ENCODE measurements at regions not wholly inside any gene's neighbourhood (a gene's known extent, or its start where the extent isn't known, plus 50 kb on each side); places are given as distances from the start of the nearest gene placed in this dataset.
"Not testable (repeated sequence)": the region's sequence is repeated elsewhere in the genome, so short reads cannot be mapped to it uniquely, and the experiment has no call there.

DNA sequence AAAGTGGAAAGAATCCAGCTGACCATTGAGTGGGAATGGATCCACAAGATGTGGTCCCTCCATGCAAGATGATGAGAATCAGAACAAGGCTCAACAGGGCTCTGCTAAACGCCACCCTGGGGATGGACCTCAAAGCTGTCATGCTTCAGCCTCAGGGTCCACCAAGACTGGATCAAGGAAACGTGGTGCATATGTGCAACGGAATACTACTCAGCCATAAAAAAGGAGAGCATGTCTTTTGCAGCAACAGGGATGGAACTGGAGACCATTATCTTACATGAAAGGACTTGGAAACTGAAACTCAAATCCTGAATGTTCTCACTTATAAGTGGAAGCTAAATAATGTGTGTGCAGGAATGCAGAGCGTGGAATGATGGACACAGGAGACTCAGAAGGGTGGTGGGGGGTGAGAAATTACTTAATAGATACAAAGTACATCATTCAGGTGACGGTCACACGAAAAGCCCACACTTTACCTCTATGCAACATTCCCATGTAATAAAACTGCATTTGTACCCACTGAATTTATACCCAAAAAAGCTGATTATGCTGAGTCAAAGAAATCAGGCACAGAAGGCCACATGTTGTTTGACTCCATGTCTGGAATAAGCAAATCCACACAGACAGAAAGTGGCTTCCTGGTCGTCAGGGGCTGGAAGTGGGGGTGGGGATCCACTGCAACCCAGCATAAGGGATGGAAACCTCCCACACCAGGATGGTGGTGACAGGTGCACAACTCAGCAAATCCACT is 116.1 kb downstream of the SHANK2 start:
- no peak for TF ChIP-seq CTCF (IDR thresholded peaks at IDR 0.05; ENCODE audit: extremely low read depth, missing control alignments)
- no peak for DNase-seq (ENCODE audit: low spot score)

GRCh38 chr11:71135112-71135511 is 117.3 kb downstream of the SHANK2 start:
- no peak for TF ChIP-seq CTCF (IDR thresholded peaks at IDR 0.05; ENCODE audit: extremely low read depth, missing control alignments)
- DNase-seq (ENCODE audit: low spot score) = no peak

- no peak for TF ChIP-seq CTCF (IDR thresholded peaks at IDR 0.05; ENCODE audit: extremely low read depth, missing control alignments)
- DNase-seq (ENCODE audit: low spot score) = no peak
Measured at GRCh38 chr11:71133946-71134345, 118.4 kb downstream of the SHANK2 start.

- TF ChIP-seq CTCF (IDR thresholded peaks at IDR 0.05; ENCODE audit: extremely low read depth, missing control alignments) = no peak
- no peak for DNase-seq (ENCODE audit: low spot score)
Measured at GRCh38 chr11:71131861-71132260, 120.5 kb downstream of the SHANK2 start.

DNA sequence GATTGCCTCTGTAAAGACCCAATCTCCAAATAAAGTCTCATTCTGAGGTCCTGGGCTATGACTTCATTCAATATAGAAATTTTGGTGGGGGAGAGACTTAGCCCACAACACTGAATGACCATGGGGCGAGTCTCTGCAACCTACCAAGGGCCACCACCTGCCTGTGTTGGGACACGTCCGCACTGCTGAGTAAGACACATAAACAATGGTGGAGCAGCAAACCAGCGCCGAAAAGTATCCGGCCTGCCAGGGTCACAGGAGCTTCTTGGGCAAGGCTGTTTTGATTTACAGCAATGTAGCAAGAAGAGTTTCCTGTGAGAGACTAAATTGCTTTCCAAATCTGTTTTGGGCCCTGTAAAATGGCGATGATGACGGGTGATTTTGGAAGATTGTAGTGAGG is 122.3 kb downstream of the SHANK2 start:
- TF ChIP-seq CTCF (IDR thresholded peaks at IDR 0.05; ENCODE audit: extremely low read depth, missing control alignments) = no peak
- DNase-seq (ENCODE audit: low spot score) = no peak

GRCh38 chr11:71129624-71130023 is 122.8 kb downstream of the SHANK2 start:
- no peak for DNase-seq (ENCODE audit: low spot score)

DNA sequence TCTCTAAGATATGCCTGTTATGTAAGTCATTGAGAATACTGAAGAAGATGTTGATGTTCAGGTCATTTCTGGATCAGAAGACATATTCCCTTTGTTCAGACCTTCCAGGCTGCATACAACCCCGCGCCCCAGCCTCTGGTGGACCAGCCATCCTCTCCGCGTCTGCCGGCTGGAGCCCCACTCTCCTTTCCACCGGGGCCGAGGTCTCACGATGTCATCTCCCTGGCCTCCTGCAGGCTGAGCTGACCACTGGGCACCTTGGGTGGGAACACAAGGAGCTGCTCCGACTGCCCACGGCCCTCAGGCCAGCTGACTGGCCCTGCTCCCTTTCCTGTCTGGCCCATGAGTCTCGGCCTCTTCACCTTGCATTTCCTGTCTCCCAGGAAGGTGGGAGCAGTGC is 124.6 kb downstream of the SHANK2 start:
- no peak for TF ChIP-seq CTCF (IDR thresholded peaks at IDR 0.05; ENCODE audit: extremely low read depth, missing control alignments)
- no peak for DNase-seq (ENCODE audit: low spot score)

More at GRCh38 chr11:71129624-71130023, 122.8 kb downstream of the SHANK2 start:
- TF ChIP-seq CTCF (IDR thresholded peaks at IDR 0.05; ENCODE audit: extremely low read depth, missing control alignments) = no peak

- not testable (repeated sequence) for DNase-seq (ENCODE audit: low spot score)
Measured at GRCh38 chr11:71126401-71126800, 126.0 kb downstream of the SHANK2 start.

Data from GM20000 (cell line).